Ishikawa (cell line): ENCODE measurements at regions not wholly inside any gene's neighbourhood (a gene's known extent, or its start where the extent isn't known, plus 50 kb on each side); places are given as distances from the start of the nearest gene placed in this dataset.

Experiments
- CEBPB ChIP-seq: IDR thresholded peaks from 2 replicates; pipeline ENCODE4 v1.6.1; 2012
- CREB1 ChIP-seq: IDR thresholded peaks from 2 replicates; pipeline ENCODE4 v1.6.1; 2012; ENCODE audit warnings: low read depth
- EGR1 ChIP-seq: IDR thresholded peaks from 2 replicates; pipeline ENCODE4 v1.6.1; 2012
- EP300 ChIP-seq: IDR thresholded peaks from 2 replicates; pipeline ENCODE4 v1.6.1; 2012; ENCODE audit warnings: borderline replicate concordance
- FOXM1 ChIP-seq: IDR thresholded peaks from 2 replicates; pipeline ENCODE4 v1.6.1; 2012; ENCODE audit warnings: low read depth, borderline replicate concordance
- MAX ChIP-seq: IDR thresholded peaks from 2 replicates; pipeline ENCODE4 v1.6.1; 2012
- NFIC ChIP-seq: IDR thresholded peaks from 2 replicates; pipeline ENCODE4 v1.6.1; 2012
- RAD21 ChIP-seq: IDR thresholded peaks from 2 replicates; pipeline ENCODE4 v1.6.1; 2012; ENCODE audit warnings: low read depth
- REST ChIP-seq: IDR thresholded peaks from 2 replicates; pipeline ENCODE4 v1.6.1; 2012; ENCODE audit warnings: low read depth, mild to moderate bottlenecking
- TAF1 ChIP-seq: IDR thresholded peaks from 2 replicates; pipeline ENCODE4 v1.6.1; 2012; ENCODE audit warnings: low read depth, mild to moderate bottlenecking
- TCF12 ChIP-seq: IDR thresholded peaks from 2 replicates; pipeline ENCODE4 v1.6.1; 2012; ENCODE audit warnings: low read depth
- TEAD4 ChIP-seq: IDR thresholded peaks from 2 replicates; pipeline ENCODE4 v1.6.1; 2012
- USF1 ChIP-seq: IDR thresholded peaks from 2 replicates; pipeline ENCODE4 v1.6.1; 2012
- YY1 ChIP-seq: IDR thresholded peaks from 2 replicates; pipeline ENCODE4 v1.6.1; 2012; ENCODE audit warnings: low read depth
- ZBTB7A ChIP-seq: IDR thresholded peaks from 2 replicates; pipeline ENCODE4 v1.6.1; 2012; ENCODE audit warnings: low read depth

- no peak for TF ChIP-seq EGR1
- TF ChIP-seq TEAD4, result no peak
- no peak for TF ChIP-seq REST
- TF ChIP-seq YY1, result no peak
- TF ChIP-seq FOXM1, result no peak
- TF ChIP-seq RAD21, result no peak
- TF ChIP-seq CREB1, result no peak
- no peak for TF ChIP-seq NFIC
- TF ChIP-seq USF1, result no peak
- TF ChIP-seq EP300, result no peak
These were observed 52.2 kb downstream of the ACTL7B start for GRCh38 chr9:108803428-108804065.

- no peak for TF ChIP-seq NFIC
- TF ChIP-seq CEBPB, result no peak
- no peak for TF ChIP-seq FOXM1
- TF ChIP-seq ZBTB7A, result no peak
- TF ChIP-seq TEAD4, result no peak
- TF ChIP-seq EP300, result no peak
- no peak for TF ChIP-seq TAF1
- TF ChIP-seq YY1, result no peak
- TF ChIP-seq REST, result no peak
- TF ChIP-seq RAD21, result no peak
- no peak for TF ChIP-seq CREB1
- no peak for TF ChIP-seq TCF12
These were observed 52.8 kb downstream of the ACTL7B start for GRCh38 chr9:108802967-108803366.

GRCh38 chr9:108801949-108802348 is 53.8 kb downstream of the ACTL7B start:
- TF ChIP-seq EGR1, result no peak
- TF ChIP-seq ZBTB7A, result no peak
- no peak for TF ChIP-seq RAD21
- no peak for TF ChIP-seq YY1
- no peak for TF ChIP-seq CEBPB
- no peak for TF ChIP-seq MAX
- no peak for TF ChIP-seq TAF1
- TF ChIP-seq REST, result no peak
- no peak for TF ChIP-seq USF1
- TF ChIP-seq FOXM1, result no peak
- TF ChIP-seq EP300, result no peak
- TF ChIP-seq NFIC, result no peak
- TF ChIP-seq TEAD4, result no peak
- no peak for TF ChIP-seq CREB1
- TF ChIP-seq TCF12, result no peak

- TF ChIP-seq RAD21 (no peak), TCF12 (no peak), CEBPB (no peak), USF1 (no peak), MAX (no peak), FOXM1 (no peak), CREB1 (no peak), ZBTB7A (no peak), YY1 (no peak), NFIC (no peak), EP300 (no peak), REST (no peak), EGR1 (no peak), TAF1 (no peak), TEAD4 (no peak)
These were observed 55.1 kb downstream of the ACTL7B start for GRCh38 chr9:108800632-108801099.
